ENCODE measurements at regions not wholly inside any gene's neighbourhood (a gene's known extent, or its start where the extent isn't known, plus 50 kb on each side); places are given as distances from the start of the nearest gene placed in this dataset.

GRCh38 chr2:221102896-221103688 is 469.0 kb downstream of the EPHA4 start:
- Histone ChIP-seq H3K9me3 (no peaks in the 10 kb centered on the region), H3K27ac (no peak overlapping the region), H3K27me3 (no peaks in the 10 kb centered on the region), H3K36me3 (no peaks in the 10 kb centered on the region), H3K4me3 (replicated peaks in 1 of 3) (no peak overlapping the region), H3K4me1 (peaks cover 0 to 12% of the 10 kb centered on the region in 2 donors)
- 82 to 90% methylated on average over 6 of the region's 6 CpGs for WGBS, 2 donors
- TF ChIP-seq CTCF (IDR thresholded peaks at IDR 0.05), result no peak
- no peak for TF ChIP-seq POLR2A (IDR thresholded peaks at IDR 0.05)
- intact Hi-C loops (cut with DNase I), result loop anchor here (10.0 kb wide), 1 partner anchor 472 kb away; the partner anchor contains the start of gene EPHA4
- DNase-seq, result peak in 1 of 2 donors; percentile 3

- TF ChIP-seq CTCF (IDR thresholded peaks at IDR 0.05), result no peak
- no peak for TF ChIP-seq POLR2A (IDR thresholded peaks at IDR 0.05)
- WGBS, 2 donors, result 75 to 89% methylated on average over 5 of the region's 5 CpGs
- Histone ChIP-seq H3K4me3 (replicated peaks in 1 of 3) (no peak overlapping the region), H3K27me3 (no peaks in the 10 kb centered on the region), H3K9me3 (no peaks in the 10 kb centered on the region), H3K4me1 (peaks cover 0 to 12% of the 10 kb centered on the region in 2 donors), H3K27ac (peak overlapping the region in 2 of 3 donors; percentile 24 to 28), H3K36me3 (no peaks in the 10 kb centered on the region)
- DNase-seq, result no peak
- intact Hi-C loops (cut with DNase I), result loop anchor here (10.0 kb wide), 1 partner anchor 471 kb away; the partner anchor contains the start of gene EPHA4
Measured at GRCh38 chr2:221103930-221104329, 468.2 kb downstream of the EPHA4 start.

GRCh38 chr2:221104361-221104811 is 467.7 kb downstream of the EPHA4 start:
- H3K4me3 ChIP-seq (replicated peaks in 1 of 3), result no peak overlapping the region
- intact Hi-C loops (cut with DNase I), result loop anchor here (10.0 kb wide), 1 partner anchor 470 kb away; the partner anchor contains the start of gene EPHA4

GRCh38 chr2:221106241-221106640 is 465.9 kb downstream of the EPHA4 start:
- Histone ChIP-seq H3K27me3 (no peaks in the 10 kb centered on the region), H3K4me1 (peaks cover 0 to 12% of the 10 kb centered on the region in 2 donors), H3K4me3 (replicated peaks in 1 of 3) (no peak overlapping the region), H3K36me3 (no peaks in the 10 kb centered on the region), H3K27ac (no peak overlapping the region), H3K9me3 (no peaks in the 10 kb centered on the region)
- no peak for DNase-seq
- intact Hi-C loops (cut with DNase I), result loop anchor here (10.0 kb wide), 1 partner anchor 469 kb away; the partner anchor contains the start of gene EPHA4
- TF ChIP-seq CTCF (IDR thresholded peaks at IDR 0.05), result no peak
- TF ChIP-seq POLR2A (IDR thresholded peaks at IDR 0.05), result no peak
- 96 to 98% methylated on average over 3 of the region's 3 CpGs for WGBS, 2 donors

More at GRCh38 chr2:221104361-221104811, 467.7 kb downstream of the EPHA4 start:
- peak in 2 of 6 experiments; percentile 21 to 32 for TF ChIP-seq CTCF (IDR thresholded peaks at IDR 0.05)
- TF ChIP-seq POLR2A (IDR thresholded peaks at IDR 0.05), result no peak
- WGBS, 2 donors, result 30 to 38% methylated on average over 12 of the region's 12 CpGs
- Histone ChIP-seq H3K27me3 (no peaks in the 10 kb centered on the region), H3K4me1 (peaks cover 0 to 12% of the 10 kb centered on the region in 2 donors), H3K27ac (peak overlapping the region; percentile 9 to 28 (median 24)), H3K36me3 (no peaks in the 10 kb centered on the region), H3K9me3 (no peaks in the 10 kb centered on the region)
- DNase-seq, result peak; percentile 66 to 77

- WGBS, 2 donors, result 94 to 96% methylated on average over 1 of the region's 1 CpG
- H3K4me1 ChIP-seq, result peaks cover 0 to 12% of the 10 kb centered on the region in 2 donors
- H3K4me3 ChIP-seq (replicated peaks in 1 of 3), result no peak overlapping the region
- no peak for DNase-seq
- H3K27ac ChIP-seq, result no peak overlapping the region
- intact Hi-C loops (cut with DNase I), result loop anchor here (10.0 kb wide), 1 partner anchor 467 kb away; the partner anchor contains the start of gene EPHA4
- H3K36me3 ChIP-seq, result no peaks in the 10 kb centered on the region
- TF ChIP-seq POLR2A (IDR thresholded peaks at IDR 0.05) (no peak), CTCF (IDR thresholded peaks at IDR 0.05) (no peak)
- no peaks in the 10 kb centered on the region for H3K9me3 ChIP-seq
- no peaks in the 10 kb centered on the region for H3K27me3 ChIP-seq
Measured at GRCh38 chr2:221107424-221107823, 464.7 kb downstream of the EPHA4 start.

Measured in thyroid gland (tissue), 4 donors.